Body of pancreas (tissue), 4 donors: ENCODE measurements at regions not wholly inside any gene's neighbourhood (a gene's known extent, or its start where the extent isn't known, plus 50 kb on each side); places are given as distances from the start of the nearest gene placed in this dataset.

Source experiments
- POLR2A ChIP-seq, 3 donors: fragments of 450-650 bp; IDR thresholded peaks; one replicate each; pipeline ENCODE4 v1.6.1; 2016; ENCODE audit warnings: antibody characterized with exemption in 3 of 3, mild to moderate bottlenecking in 2 of 3
- TF ChIP-seq, protein P1 (sequence below), 7 experiments: fragments of 450-650 bp in 4 of 7; fragments of 200-600 bp in 3 of 7; sonication (generic) in 3 of 7; IDR thresholded peaks; one replicate each; pipeline ENCODE4 v1.5.1; 2016 to 2019; ENCODE audit warnings: antibody characterized with exemption in 7 of 7

- TF ChIP-seq POLR2A (IDR thresholded peaks at IDR 0.05): no peak
- TF ChIP-seq, protein P1, sequence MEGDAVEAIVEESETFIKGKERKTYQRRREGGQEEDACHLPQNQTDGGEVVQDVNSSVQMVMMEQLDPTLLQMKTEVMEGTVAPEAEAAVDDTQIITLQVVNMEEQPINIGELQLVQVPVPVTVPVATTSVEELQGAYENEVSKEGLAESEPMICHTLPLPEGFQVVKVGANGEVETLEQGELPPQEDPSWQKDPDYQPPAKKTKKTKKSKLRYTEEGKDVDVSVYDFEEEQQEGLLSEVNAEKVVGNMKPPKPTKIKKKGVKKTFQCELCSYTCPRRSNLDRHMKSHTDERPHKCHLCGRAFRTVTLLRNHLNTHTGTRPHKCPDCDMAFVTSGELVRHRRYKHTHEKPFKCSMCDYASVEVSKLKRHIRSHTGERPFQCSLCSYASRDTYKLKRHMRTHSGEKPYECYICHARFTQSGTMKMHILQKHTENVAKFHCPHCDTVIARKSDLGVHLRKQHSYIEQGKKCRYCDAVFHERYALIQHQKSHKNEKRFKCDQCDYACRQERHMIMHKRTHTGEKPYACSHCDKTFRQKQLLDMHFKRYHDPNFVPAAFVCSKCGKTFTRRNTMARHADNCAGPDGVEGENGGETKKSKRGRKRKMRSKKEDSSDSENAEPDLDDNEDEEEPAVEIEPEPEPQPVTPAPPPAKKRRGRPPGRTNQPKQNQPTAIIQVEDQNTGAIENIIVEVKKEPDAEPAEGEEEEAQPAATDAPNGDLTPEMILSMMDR (IDR thresholded peaks at IDR 0.05): no peak
These were observed 159.6 kb downstream of the SLC16A9 start for GRCh38 chr10:59550061-59550460.
